ENCODE measurements at regions not wholly inside any gene's neighbourhood (a gene's known extent, or its start where the extent isn't known, plus 50 kb on each side); places are given as distances from the start of the nearest gene placed in this dataset.

GRCh38 chr2:12896318-12896982 lies 179.7 kb downstream of the TRIB2 start:
- H3K27me3 ChIP-seq (ENCODE audit: insufficient read depth, low read length): no peaks in the 10 kb centered on the region
- H3K79me2 ChIP-seq (ENCODE audit: insufficient read depth, low read length): no peaks in the 10 kb centered on the region
- H3K27ac ChIP-seq (ENCODE audit: low read depth, low read length): no peak overlapping the region
- no peaks in the 10 kb centered on the region for H4K20me1 ChIP-seq (ENCODE audit: insufficient read depth, low read length)
- no peaks in the 10 kb centered on the region for H3K9me3 ChIP-seq (ENCODE audit: low read depth, low read length)
- H3K36me3 ChIP-seq (ENCODE audit: insufficient read depth, low read length): no peaks in the 10 kb centered on the region
- no peaks in the 10 kb centered on the region for H3K4me1 ChIP-seq (ENCODE audit: insufficient read depth, low read length)
- no peak for DNase-seq (ENCODE audit: insufficient read length, low spot score, missing footprints)
- no peak overlapping the region for H3K4me3 ChIP-seq (ENCODE audit: insufficient read depth, low read length)
- TF ChIP-seq, protein P1, sequence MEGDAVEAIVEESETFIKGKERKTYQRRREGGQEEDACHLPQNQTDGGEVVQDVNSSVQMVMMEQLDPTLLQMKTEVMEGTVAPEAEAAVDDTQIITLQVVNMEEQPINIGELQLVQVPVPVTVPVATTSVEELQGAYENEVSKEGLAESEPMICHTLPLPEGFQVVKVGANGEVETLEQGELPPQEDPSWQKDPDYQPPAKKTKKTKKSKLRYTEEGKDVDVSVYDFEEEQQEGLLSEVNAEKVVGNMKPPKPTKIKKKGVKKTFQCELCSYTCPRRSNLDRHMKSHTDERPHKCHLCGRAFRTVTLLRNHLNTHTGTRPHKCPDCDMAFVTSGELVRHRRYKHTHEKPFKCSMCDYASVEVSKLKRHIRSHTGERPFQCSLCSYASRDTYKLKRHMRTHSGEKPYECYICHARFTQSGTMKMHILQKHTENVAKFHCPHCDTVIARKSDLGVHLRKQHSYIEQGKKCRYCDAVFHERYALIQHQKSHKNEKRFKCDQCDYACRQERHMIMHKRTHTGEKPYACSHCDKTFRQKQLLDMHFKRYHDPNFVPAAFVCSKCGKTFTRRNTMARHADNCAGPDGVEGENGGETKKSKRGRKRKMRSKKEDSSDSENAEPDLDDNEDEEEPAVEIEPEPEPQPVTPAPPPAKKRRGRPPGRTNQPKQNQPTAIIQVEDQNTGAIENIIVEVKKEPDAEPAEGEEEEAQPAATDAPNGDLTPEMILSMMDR (IDR thresholded peaks at IDR 0.05; ENCODE audit: extremely low read depth, low read depth, low read length): no peak
- no peak overlapping the region for H2AFZ ChIP-seq (ENCODE audit: low read length)
- H3K4me2 ChIP-seq (ENCODE audit: insufficient read depth, low read length): no peak overlapping the region

DNA sequence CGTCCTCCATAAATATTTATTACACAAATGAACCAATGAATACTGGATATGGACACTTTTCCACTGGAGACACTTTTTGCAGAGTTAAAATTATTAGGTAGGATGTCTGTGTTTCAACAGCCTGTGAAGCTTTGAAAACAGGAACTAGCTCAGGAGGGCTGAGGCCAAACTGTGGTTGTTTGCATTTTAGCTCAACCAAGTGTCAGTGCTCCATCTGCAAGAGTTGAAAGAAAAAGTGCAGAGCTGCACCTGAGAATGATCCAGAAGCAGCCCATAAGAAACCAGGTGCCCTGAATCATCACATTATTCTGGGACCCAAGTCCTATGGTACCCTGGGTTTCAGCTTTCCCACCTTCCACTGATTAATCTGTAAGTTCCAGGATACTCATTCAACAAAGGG lies 180.4 kb downstream of the TRIB2 start:
- Histone ChIP-seq H3K79me2 (ENCODE audit: insufficient read depth, low read length) (no peaks in the 10 kb centered on the region), H3K4me3 (ENCODE audit: insufficient read depth, low read length) (no peak overlapping the region), H4K20me1 (ENCODE audit: insufficient read depth, low read length) (no peaks in the 10 kb centered on the region), H3K27me3 (ENCODE audit: insufficient read depth, low read length) (no peaks in the 10 kb centered on the region), H2AFZ (ENCODE audit: low read length) (no peak overlapping the region), H3K4me2 (ENCODE audit: insufficient read depth, low read length) (no peak overlapping the region), H3K4me1 (ENCODE audit: insufficient read depth, low read length) (no peaks in the 10 kb centered on the region), H3K36me3 (ENCODE audit: insufficient read depth, low read length) (no peaks in the 10 kb centered on the region), H3K27ac (ENCODE audit: low read depth, low read length) (no peak overlapping the region), H3K9me3 (ENCODE audit: low read depth, low read length) (no peaks in the 10 kb centered on the region)
- no peak for DNase-seq (ENCODE audit: insufficient read length, low spot score, missing footprints)
- TF ChIP-seq, protein P1 (IDR thresholded peaks at IDR 0.05; ENCODE audit: extremely low read depth, low read depth, low read length): no peak

DNA sequence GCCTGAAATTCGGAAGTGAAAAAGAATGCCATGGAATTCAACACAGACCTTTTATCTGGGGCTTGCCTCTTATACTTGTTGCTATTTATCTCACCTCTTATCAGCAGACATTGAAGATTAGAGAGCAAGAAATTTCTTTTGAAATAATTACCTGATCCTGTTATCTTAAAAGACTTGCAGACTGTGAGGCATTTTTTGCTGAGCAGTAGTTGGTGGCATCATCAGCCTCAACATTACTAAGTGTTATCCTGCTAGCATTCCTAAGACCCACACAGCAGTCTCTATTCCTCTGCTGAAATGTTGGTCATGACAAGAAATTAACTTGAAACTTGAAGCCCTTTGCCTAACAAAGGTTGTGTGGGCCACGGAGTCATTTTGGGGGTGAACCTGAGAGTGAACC lies 186.5 kb downstream of the TRIB2 start:
- no peaks in the 10 kb centered on the region for H3K79me2 ChIP-seq (ENCODE audit: insufficient read depth, low read length)
- H2AFZ ChIP-seq (ENCODE audit: low read length): no peak overlapping the region
- DNase-seq (ENCODE audit: insufficient read length, low spot score, missing footprints): no peak
- H4K20me1 ChIP-seq (ENCODE audit: insufficient read depth, low read length): no peaks in the 10 kb centered on the region
- H3K4me3 ChIP-seq (ENCODE audit: insufficient read depth, low read length): no peak overlapping the region
- H3K9me3 ChIP-seq (ENCODE audit: low read depth, low read length): no peaks in the 10 kb centered on the region
- no peaks in the 10 kb centered on the region for H3K36me3 ChIP-seq (ENCODE audit: insufficient read depth, low read length)
- no peaks in the 10 kb centered on the region for H3K27me3 ChIP-seq (ENCODE audit: insufficient read depth, low read length)
- H3K4me2 ChIP-seq (ENCODE audit: insufficient read depth, low read length): no peak overlapping the region
- no peaks in the 10 kb centered on the region for H3K4me1 ChIP-seq (ENCODE audit: insufficient read depth, low read length)
- H3K27ac ChIP-seq (ENCODE audit: low read depth, low read length): no peak overlapping the region
- TF ChIP-seq, protein P1 (IDR thresholded peaks at IDR 0.05; ENCODE audit: extremely low read depth, low read depth, low read length): no peak

GRCh38 chr2:12910431-12910830 lies 193.7 kb downstream of the TRIB2 start:
- no peak overlapping the region for H2AFZ ChIP-seq (ENCODE audit: low read length)
- H3K79me2 ChIP-seq (ENCODE audit: insufficient read depth, low read length): no peaks in the 10 kb centered on the region
- DNase-seq (ENCODE audit: insufficient read length, low spot score, missing footprints): no peak
- H3K4me2 ChIP-seq (ENCODE audit: insufficient read depth, low read length): no peak overlapping the region
- no peak overlapping the region for H3K4me3 ChIP-seq (ENCODE audit: insufficient read depth, low read length)
- peaks cover 5% of the 10 kb centered on the region for H3K4me1 ChIP-seq (ENCODE audit: insufficient read depth, low read length)
- H3K27me3 ChIP-seq (ENCODE audit: insufficient read depth, low read length): no peaks in the 10 kb centered on the region
- H3K36me3 ChIP-seq (ENCODE audit: insufficient read depth, low read length): no peaks in the 10 kb centered on the region
- H3K9me3 ChIP-seq (ENCODE audit: low read depth, low read length): no peaks in the 10 kb centered on the region
- H4K20me1 ChIP-seq (ENCODE audit: insufficient read depth, low read length): no peaks in the 10 kb centered on the region
- no peak overlapping the region for H3K27ac ChIP-seq (ENCODE audit: low read depth, low read length)
- TF ChIP-seq, protein P1 (IDR thresholded peaks at IDR 0.05; ENCODE audit: extremely low read depth, low read depth, low read length): no peak
